HCT116 (cell line): ENCODE measurements at regions not wholly inside any gene's neighbourhood (a gene's known extent, or its start where the extent isn't known, plus 50 kb on each side); places are given as distances from the start of the nearest gene placed in this dataset.

Experiments
- ATAC-seq: fragments of 200-7000 bp; cut with Tn5 transposase; 2 replicates; pipeline ENCODE4 v1.9.1; 2020; ENCODE audit warnings: mild to moderate bottlenecking, moderate library complexity
- BruUV-seq: library from RNA; stranded (reverse); fragments of 400-500 nt; replicated peaks from 2 replicates; lab custom pipeline; 2021; lab: Mats Ljungman, UMichigan
- CTCF ChIA-PET: fragments of 300-600 bp; sonication (Branson Sonifier 250); formaldehyde crosslinking; loops from one replicate; lab custom pipeline; 2021; ENCODE audit warnings: antibody characterized with exemption; lab: Charles Lee
- POLR2A ChIA-PET: fragments of 300-600, 350-600 bp; sonication (Branson Sonifier 250); formaldehyde crosslinking; loops from one replicate; lab custom pipeline; 2021; ENCODE audit warnings: antibody characterized with exemption; lab: Charles Lee
- RAD21 ChIA-PET, 2 experiments: fragments of 300-600 bp; sonication (Branson Sonifier 250); formaldehyde crosslinking; loops; one replicate each; lab custom pipeline; 2023; ENCODE audit warnings: low total read pairs in 2 of 2; ENCODE audit not compliant: uncharacterized antibody in 2 of 2, unreplicated experiment in 2 of 2, low non-redundant PET in 1 of 2; lab: Charles Lee
- DNase-seq: peaks from one replicate; pipeline ENCODE4 v3.0.0-alpha.2; 2010; ENCODE audit warnings: low read depth, low spot score
- H2AFZ ChIP-seq: fragments of 200-600 bp; shearing (Covaris generic), sonication (generic); 2 replicates; pipeline ENCODE4 v1.6.1; 2017; ENCODE audit warnings: low read depth, mixed run types, mixed read lengths, antibody characterized with exemption, low read length; ENCODE audit not compliant: poor library complexity, severe bottlenecking
- H3K27ac ChIP-seq: 2 replicates; pipeline ENCODE4 v1.5.1; 2012; ENCODE audit warnings: low read depth, low read length
- H3K27me3 ChIP-seq: fragments of 200-600 bp; sonication (generic); 2 replicates; pipeline ENCODE4 v1.6.1; 2016; ENCODE audit warnings: mixed run types, low read length, mixed read lengths; ENCODE audit not compliant: insufficient read depth
- H3K36me3 ChIP-seq, 2 experiments: fragments of 200-500 bp in 1 of 2; fragments of 200-600 bp in 1 of 2; sonication (Bioruptor generic) in 1 of 2; sonication (generic) in 1 of 2; 2 replicates each; pipeline versions ENCODE4 v1.5.1 to v1.6.1; 2014 to 2016; ENCODE audit warnings: low read length in 2 of 2, inconsistent platforms in 1 of 2, mixed read lengths in 1 of 2, mixed run types in 1 of 2; ENCODE audit not compliant: insufficient read depth in 2 of 2, control insufficient read depth in 1 of 2
- H3K4me1 ChIP-seq, 2 experiments: fragments of 200-600 bp in 1 of 2; sonication (generic) in 1 of 2; 2 replicates each; pipeline versions ENCODE4 v1.5.1 to v1.6.1; 2012 to 2017; ENCODE audit warnings: low read length in 2 of 2, inconsistent platforms in 1 of 2, mild to moderate bottlenecking in 1 of 2, mixed read lengths in 1 of 2, mixed run types in 1 of 2, moderate library complexity in 1 of 2; ENCODE audit not compliant: insufficient read depth in 2 of 2, control insufficient read depth in 1 of 2
- H3K4me2 ChIP-seq: fragments of 200-600 bp; sonication (generic); 2 replicates; pipeline ENCODE4 v1.6.1; 2017; ENCODE audit warnings: mixed run types, low read length, mixed read lengths
- H3K4me3 ChIP-seq, 2 experiments: fragments of 200-600 bp in 1 of 2; sonication (generic) in 1 of 2; replicated peaks in 1 of 2; 2 replicates each; pipeline ENCODE4 v1.5.1; 2011 to 2016; ENCODE audit warnings: low read length in 2 of 2, control low read depth in 1 of 2, low read depth in 1 of 2, mild to moderate bottlenecking in 1 of 2, mixed read lengths in 1 of 2, mixed run types in 1 of 2
- H3K79me2 ChIP-seq: fragments of 200-600 bp; sonication (generic); 2 replicates; pipeline ENCODE4 v1.6.1; 2017; ENCODE audit warnings: mild to moderate bottlenecking, mixed run types, low read length, moderate library complexity, mixed read lengths; ENCODE audit not compliant: insufficient read depth
- H3K9ac ChIP-seq: fragments of 200-600 bp; sonication (generic); 2 replicates; pipeline ENCODE4 v1.6.1; 2016; ENCODE audit warnings: low read length, mixed read lengths
- H3K9me2 ChIP-seq: fragments of 200-600 bp; sonication (generic), shearing (Covaris generic); 2 replicates; pipeline ENCODE4 v1.6.1; 2017; ENCODE audit warnings: mixed run types, mild to moderate bottlenecking, moderate library complexity; ENCODE audit not compliant: insufficient read depth
- H3K9me3 ChIP-seq, 2 experiments: fragments of 200-500 bp in 1 of 2; fragments of 200-600 bp in 1 of 2; sonication (Bioruptor generic) in 1 of 2; sonication (generic) in 1 of 2; 2 replicates each; pipeline ENCODE4 v1.6.1; 2014 to 2017; ENCODE audit warnings: low read length in 2 of 2, mixed read lengths in 2 of 2, inconsistent platforms in 1 of 2, low read depth in 1 of 2, mild to moderate bottlenecking in 1 of 2, mixed run types in 1 of 2, moderate library complexity in 1 of 2; ENCODE audit not compliant: control insufficient read depth in 1 of 2, insufficient read depth in 1 of 2
- H4K20me1 ChIP-seq: fragments of 200-600 bp; sonication (generic), shearing (Covaris generic); 2 replicates; pipeline ENCODE4 v1.6.1; 2017; ENCODE audit warnings: mixed run types, mild to moderate bottlenecking, moderate library complexity; ENCODE audit not compliant: insufficient read depth
- CBX3 ChIP-seq: IDR thresholded peaks from 2 replicates; pipeline ENCODE4 v1.6.1; 2012; ENCODE audit warnings: low read depth
- ELF1 ChIP-seq: IDR thresholded peaks from 2 replicates; pipeline ENCODE4 v1.6.1; 2012; ENCODE audit warnings: low read depth, borderline replicate concordance
- EZH2phosphoT487 ChIP-seq: fragments of 200-600 bp; IDR thresholded peaks from 2 replicates; pipeline ENCODE4 v1.6.1; 2018; ENCODE audit warnings: antibody characterized with exemption, borderline replicate concordance
- POLR2AphosphoS5 ChIP-seq: IDR thresholded peaks from 2 replicates; pipeline ENCODE4 v1.6.1; 2011; ENCODE audit warnings: mild to moderate bottlenecking, low read depth, low read length, moderate library complexity
- RAD21 ChIP-seq: IDR thresholded peaks from 2 replicates; pipeline ENCODE4 v1.6.1; 2012; ENCODE audit warnings: low read depth, mild to moderate bottlenecking
- SIN3A ChIP-seq: IDR thresholded peaks from 2 replicates; pipeline ENCODE4 v1.6.1; 2012; ENCODE audit warnings: low read depth
- SP1 ChIP-seq: IDR thresholded peaks from 2 replicates; pipeline ENCODE4 v1.6.1; 2012; ENCODE audit warnings: low read depth
- SRF ChIP-seq: IDR thresholded peaks from 2 replicates; pipeline ENCODE4 v1.6.1; 2012; ENCODE audit warnings: low read depth
- YY1 ChIP-seq: IDR thresholded peaks from 2 replicates; pipeline ENCODE4 v1.6.1; 2011; ENCODE audit warnings: low read length, low read depth, moderate library complexity, mild to moderate bottlenecking; ENCODE audit not compliant: insufficient replicate concordance; ENCODE audit errors: extremely low read depth
- ZFX ChIP-seq: fragments of 450-650 bp; IDR thresholded peaks from 2 replicates; pipeline ENCODE4 v1.6.1; 2017
- ZNF274 ChIP-seq: fragments of 200-500 bp; sonication (Bioruptor generic); IDR thresholded peaks from 2 replicates; pipeline ENCODE4 v1.6.1; 2014; ENCODE audit warnings: mild to moderate bottlenecking, low read depth, low read length, inconsistent platforms
- intact Hi-C: fragments of 100-400 bp; cut with micrococcal nuclease; formaldehyde crosslinking; loops from 2 replicates; pipeline ENCODE4 v1.10.0; 2022
- TF ChIP-seq, protein P1 (sequence below): IDR thresholded peaks from 2 replicates; pipeline ENCODE4 v1.6.1; 2011; ENCODE audit warnings: mild to moderate bottlenecking, low read length, moderate library complexity; ENCODE audit not compliant: insufficient replicate concordance; ENCODE audit errors: extremely low read depth
- TF ChIP-seq, protein P2 (sequence below): IDR thresholded peaks from 2 replicates; pipeline ENCODE4 v1.6.1; 2012

DNA sequence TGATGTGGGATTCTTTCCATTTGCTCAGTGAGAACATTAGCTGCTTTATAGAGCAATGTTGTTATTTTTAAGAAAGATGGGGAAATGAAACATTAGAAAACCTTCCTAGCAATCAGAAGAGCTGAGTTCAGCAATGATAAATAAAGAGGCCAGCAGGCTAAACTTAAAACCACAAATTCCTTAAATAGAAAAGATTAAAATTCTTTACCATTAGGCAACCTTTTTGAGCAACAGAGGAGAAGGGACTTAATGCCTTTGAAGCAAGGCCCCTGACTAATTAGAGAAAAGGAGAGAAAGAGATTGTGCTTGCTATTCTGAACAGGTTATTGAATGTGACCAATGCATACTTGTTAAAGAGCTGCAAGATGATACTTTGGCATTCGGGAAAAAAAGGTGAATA lies 160.8 kb upstream of the LMO3 start:
- no TSS peak for BruUV-seq
- no peak overlapping the region for H3K27ac ChIP-seq
- no peaks in the 10 kb centered on the region for H3K27me3 ChIP-seq
- H3K4me1 ChIP-seq, result no peaks in the 10 kb centered on the region
- ATAC-seq (no peak), DNase-seq (no peak)
- ChIA-PET CTCF (no interaction called here), POLR2A (no interaction called here), RAD21 (no interaction called here)
- H3K9me3 ChIP-seq, result no peaks in the 10 kb centered on the region
- TF ChIP-seq SIN3A, result no peak
- no peak for TF ChIP-seq SP1
- no peak for TF ChIP-seq RAD21
- TF ChIP-seq, protein P1, sequence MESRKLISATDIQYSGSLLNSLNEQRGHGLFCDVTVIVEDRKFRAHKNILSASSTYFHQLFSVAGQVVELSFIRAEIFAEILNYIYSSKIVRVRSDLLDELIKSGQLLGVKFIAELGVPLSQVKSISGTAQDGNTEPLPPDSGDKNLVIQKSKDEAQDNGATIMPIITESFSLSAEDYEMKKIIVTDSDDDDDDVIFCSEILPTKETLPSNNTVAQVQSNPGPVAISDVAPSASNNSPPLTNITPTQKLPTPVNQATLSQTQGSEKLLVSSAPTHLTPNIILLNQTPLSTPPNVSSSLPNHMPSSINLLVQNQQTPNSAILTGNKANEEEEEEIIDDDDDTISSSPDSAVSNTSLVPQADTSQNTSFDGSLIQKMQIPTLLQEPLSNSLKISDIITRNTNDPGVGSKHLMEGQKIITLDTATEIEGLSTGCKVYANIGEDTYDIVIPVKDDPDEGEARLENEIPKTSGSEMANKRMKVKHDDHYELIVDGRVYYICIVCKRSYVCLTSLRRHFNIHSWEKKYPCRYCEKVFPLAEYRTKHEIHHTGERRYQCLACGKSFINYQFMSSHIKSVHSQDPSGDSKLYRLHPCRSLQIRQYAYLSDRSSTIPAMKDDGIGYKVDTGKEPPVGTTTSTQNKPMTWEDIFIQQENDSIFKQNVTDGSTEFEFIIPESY, result no peak
- TF ChIP-seq CBX3, result no peak
- TF ChIP-seq EZH2phosphoT487, result no peak
- no peak for TF ChIP-seq ELF1
- TF ChIP-seq POLR2AphosphoS5, result no peak
- no peak for TF ChIP-seq ZFX
- no peak for TF ChIP-seq YY1
- TF ChIP-seq SRF, result no peak
- TF ChIP-seq, protein P2, sequence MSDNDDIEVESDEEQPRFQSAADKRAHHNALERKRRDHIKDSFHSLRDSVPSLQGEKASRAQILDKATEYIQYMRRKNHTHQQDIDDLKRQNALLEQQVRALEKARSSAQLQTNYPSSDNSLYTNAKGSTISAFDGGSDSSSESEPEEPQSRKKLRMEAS, result no peak
- TF ChIP-seq ZNF274, result no peak
- intact Hi-C loops, result no loop called here
- no peak overlapping the region for H3K4me3 ChIP-seq
- no peak overlapping the region for H3K4me2 ChIP-seq
- H3K79me2 ChIP-seq, result no peaks in the 10 kb centered on the region
- no peaks in the 10 kb centered on the region for H4K20me1 ChIP-seq
- H3K36me3 ChIP-seq, result no peaks in the 10 kb centered on the region
- H3K9me2 ChIP-seq, result no peaks in the 10 kb centered on the region
- no peak overlapping the region for H2AFZ ChIP-seq
- H3K9ac ChIP-seq, result no peak overlapping the region
